ENCODE measurements at regions not wholly inside any gene's neighbourhood (a gene's known extent, or its start where the extent isn't known, plus 50 kb on each side); places are given as distances from the start of the nearest gene placed in this dataset.

DNA sequence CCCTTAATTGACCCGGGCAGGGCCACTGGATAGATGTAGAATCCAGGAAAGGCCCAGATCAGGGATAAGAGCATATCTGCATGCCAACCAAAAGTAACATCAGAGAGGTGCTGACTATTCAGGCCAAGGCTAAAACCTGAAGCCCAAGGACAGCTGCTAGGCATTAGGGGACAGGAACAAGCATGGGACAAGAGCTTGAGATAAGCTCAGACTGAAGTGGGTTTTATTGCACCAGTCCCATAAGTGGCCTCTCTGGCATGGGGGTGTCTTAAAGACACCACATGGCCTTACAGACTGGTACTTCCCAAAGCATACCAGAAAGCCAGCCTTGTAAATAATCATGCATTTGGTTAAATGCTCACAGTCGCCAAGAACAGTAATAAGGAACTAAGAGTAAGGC lies 376.1 kb downstream of the FBXW7 start:
- TF ChIP-seq, protein P1, sequence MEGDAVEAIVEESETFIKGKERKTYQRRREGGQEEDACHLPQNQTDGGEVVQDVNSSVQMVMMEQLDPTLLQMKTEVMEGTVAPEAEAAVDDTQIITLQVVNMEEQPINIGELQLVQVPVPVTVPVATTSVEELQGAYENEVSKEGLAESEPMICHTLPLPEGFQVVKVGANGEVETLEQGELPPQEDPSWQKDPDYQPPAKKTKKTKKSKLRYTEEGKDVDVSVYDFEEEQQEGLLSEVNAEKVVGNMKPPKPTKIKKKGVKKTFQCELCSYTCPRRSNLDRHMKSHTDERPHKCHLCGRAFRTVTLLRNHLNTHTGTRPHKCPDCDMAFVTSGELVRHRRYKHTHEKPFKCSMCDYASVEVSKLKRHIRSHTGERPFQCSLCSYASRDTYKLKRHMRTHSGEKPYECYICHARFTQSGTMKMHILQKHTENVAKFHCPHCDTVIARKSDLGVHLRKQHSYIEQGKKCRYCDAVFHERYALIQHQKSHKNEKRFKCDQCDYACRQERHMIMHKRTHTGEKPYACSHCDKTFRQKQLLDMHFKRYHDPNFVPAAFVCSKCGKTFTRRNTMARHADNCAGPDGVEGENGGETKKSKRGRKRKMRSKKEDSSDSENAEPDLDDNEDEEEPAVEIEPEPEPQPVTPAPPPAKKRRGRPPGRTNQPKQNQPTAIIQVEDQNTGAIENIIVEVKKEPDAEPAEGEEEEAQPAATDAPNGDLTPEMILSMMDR (conservative IDR thresholded peaks at IDR 0.05; ENCODE audit: low read length) = no peak
- TF ChIP-seq EZH2phosphoT487 (IDR thresholded peaks at IDR 0.05; ENCODE audit: borderline replicate concordance, low read depth, low read length) = no peak

Measured in OCI-LY7 (cell line).